C4-2B (cell line): ENCODE measurements at regions not wholly inside any gene's neighbourhood (a gene's known extent, or its start where the extent isn't known, plus 50 kb on each side); places are given as distances from the start of the nearest gene placed in this dataset.

Experiments used
- H3K27ac ChIP-seq: fragments of 450-650 bp; 2 replicates; pipeline ENCODE4 v1.5.1; 2017
- CTCF ChIP-seq: fragments of 450-650 bp; conservative IDR thresholded peaks from 2 replicates; pipeline ENCODE4 v1.5.1; 2017; ENCODE audit warnings: mild to moderate bottlenecking
- ZFX ChIP-seq: fragments of 450-650 bp; IDR thresholded peaks from 2 replicates; pipeline ENCODE4 v1.6.1; 2017

GRCh38 chr13:71082631-71083030, 784.4 kb downstream of the DACH1 start:
- TF ChIP-seq CTCF, result no peak
- no peak for TF ChIP-seq ZFX
- no peak overlapping the region for H3K27ac ChIP-seq

GRCh38 chr13:71079638-71080037, 787.4 kb downstream of the DACH1 start:
- no peak overlapping the region for H3K27ac ChIP-seq
- TF ChIP-seq ZFX (no peak), CTCF (no peak)

- TF ChIP-seq ZFX, result no peak
- TF ChIP-seq CTCF, result no peak
- H3K27ac ChIP-seq, result no peak overlapping the region
Measured at GRCh38 chr13:71068041-71068440, 799.0 kb downstream of the DACH1 start.

GRCh38 chr13:71067165-71067815, 799.7 kb downstream of the DACH1 start:
- no peak overlapping the region for H3K27ac ChIP-seq
- TF ChIP-seq ZFX, result no peak
- TF ChIP-seq CTCF, result no peak

GRCh38 chr13:71056581-71056980, 810.4 kb downstream of the DACH1 start:
- TF ChIP-seq ZFX, result no peak
- TF ChIP-seq CTCF, result no peak
- no peak overlapping the region for H3K27ac ChIP-seq

- TF ChIP-seq CTCF (no peak), ZFX (no peak)
- no peak overlapping the region for H3K27ac ChIP-seq
Measured at GRCh38 chr13:71055644-71056043, 811.4 kb downstream of the DACH1 start.

GRCh38 chr13:71055047-71055446, 812.0 kb downstream of the DACH1 start:
- no peak for TF ChIP-seq CTCF
- TF ChIP-seq ZFX, result no peak
- no peak overlapping the region for H3K27ac ChIP-seq
